ENCODE measurements at regions not wholly inside any gene's neighbourhood (a gene's known extent, or its start where the extent isn't known, plus 50 kb on each side); places are given as distances from the start of the nearest gene placed in this dataset.

DNA sequence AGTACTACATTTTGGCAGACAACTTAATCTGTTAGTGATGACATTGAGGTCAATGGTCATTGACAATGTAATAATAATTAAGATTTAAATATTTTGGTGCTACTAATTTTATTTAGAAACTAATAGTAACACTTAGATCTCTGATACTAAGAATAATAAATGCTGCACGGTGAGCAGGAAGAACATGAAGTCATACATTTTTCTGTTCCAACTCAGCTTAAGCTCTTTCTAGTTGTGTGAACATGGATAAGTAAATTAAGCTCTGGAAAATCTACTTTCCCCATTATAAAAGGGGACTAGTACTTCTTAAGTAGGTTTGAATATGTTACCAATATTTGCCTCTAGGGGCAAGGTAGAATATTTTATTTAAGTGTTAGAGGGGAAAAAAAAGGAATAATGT, 65.9 kb upstream of the MEOX2 start:
- Histone ChIP-seq H4K20me1 (replicated peaks; ENCODE audit: insufficient read depth) (no peaks in the 10 kb centered on the region), H3K4me2 (no peak overlapping the region), H3K27ac (ENCODE audit: low read depth) (no peak overlapping the region), H3K4me3 (no peak overlapping the region), H3K4me1 (ENCODE audit: insufficient read depth) (no peaks in the 10 kb centered on the region), H3K79me2 (replicated peaks; ENCODE audit: insufficient read depth) (no peaks in the 10 kb centered on the region), H3K9me2 (ENCODE audit: insufficient read depth) (no peaks in the 10 kb centered on the region), H3K27me3 (ENCODE audit: insufficient read depth) (no peaks in the 10 kb centered on the region), H3F3A (replicated peaks; ENCODE audit: low read depth) (no peaks in the 10 kb centered on the region), H2AFZ (no peak overlapping the region), H3K36me3 (ENCODE audit: insufficient read depth) (no peaks in the 10 kb centered on the region)
- no peaks in the 10 kb centered on the region for H3K9me3 Mint-ChIP-seq
- no peak overlapping the region for H3K27ac Mint-ChIP-seq
- ATAC-seq (no peak), DNase-seq (ENCODE audit: low spot score) (no peak)
- no peaks in the 10 kb centered on the region for H3K36me3 Mint-ChIP-seq (ENCODE audit: low read depth)
- TF ChIP-seq, protein P1, sequence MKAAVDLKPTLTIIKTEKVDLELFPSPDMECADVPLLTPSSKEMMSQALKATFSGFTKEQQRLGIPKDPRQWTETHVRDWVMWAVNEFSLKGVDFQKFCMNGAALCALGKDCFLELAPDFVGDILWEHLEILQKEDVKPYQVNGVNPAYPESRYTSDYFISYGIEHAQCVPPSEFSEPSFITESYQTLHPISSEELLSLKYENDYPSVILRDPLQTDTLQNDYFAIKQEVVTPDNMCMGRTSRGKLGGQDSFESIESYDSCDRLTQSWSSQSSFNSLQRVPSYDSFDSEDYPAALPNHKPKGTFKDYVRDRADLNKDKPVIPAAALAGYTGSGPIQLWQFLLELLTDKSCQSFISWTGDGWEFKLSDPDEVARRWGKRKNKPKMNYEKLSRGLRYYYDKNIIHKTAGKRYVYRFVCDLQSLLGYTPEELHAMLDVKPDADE (IDR thresholded peaks at IDR 0.05): no peak
- TF ChIP-seq CREB1 (CRISPR knock-in tag; IDR thresholded peaks at IDR 0.05; ENCODE audit: low read depth) (no peak), EZH2phosphoT487 (IDR thresholded peaks at IDR 0.05; ENCODE audit: unreplicated experiment) (no peak), JUNB (IDR thresholded peaks at IDR 0.05; ENCODE audit: unreplicated experiment) (no peak), NANOG (IDR thresholded peaks at IDR 0.05; ENCODE audit: borderline replicate concordance) (no peak), ZNF331 (CRISPR knock-in tag; IDR thresholded peaks at IDR 0.05; ENCODE audit: low read depth) (no peak), STAT1 (IDR thresholded peaks at IDR 0.05; ENCODE audit: unreplicated experiment) (no peak), EZH2 (IDR thresholded peaks at IDR 0.05; ENCODE audit: low read depth, unreplicated experiment) (no peak), ZNF114 (CRISPR knock-in tag; IDR thresholded peaks at IDR 0.05) (no peak), POLR2AphosphoS5 (IDR thresholded peaks at IDR 0.05; ENCODE audit: low read depth) (no peak)
- TF ChIP-seq, protein P2, sequence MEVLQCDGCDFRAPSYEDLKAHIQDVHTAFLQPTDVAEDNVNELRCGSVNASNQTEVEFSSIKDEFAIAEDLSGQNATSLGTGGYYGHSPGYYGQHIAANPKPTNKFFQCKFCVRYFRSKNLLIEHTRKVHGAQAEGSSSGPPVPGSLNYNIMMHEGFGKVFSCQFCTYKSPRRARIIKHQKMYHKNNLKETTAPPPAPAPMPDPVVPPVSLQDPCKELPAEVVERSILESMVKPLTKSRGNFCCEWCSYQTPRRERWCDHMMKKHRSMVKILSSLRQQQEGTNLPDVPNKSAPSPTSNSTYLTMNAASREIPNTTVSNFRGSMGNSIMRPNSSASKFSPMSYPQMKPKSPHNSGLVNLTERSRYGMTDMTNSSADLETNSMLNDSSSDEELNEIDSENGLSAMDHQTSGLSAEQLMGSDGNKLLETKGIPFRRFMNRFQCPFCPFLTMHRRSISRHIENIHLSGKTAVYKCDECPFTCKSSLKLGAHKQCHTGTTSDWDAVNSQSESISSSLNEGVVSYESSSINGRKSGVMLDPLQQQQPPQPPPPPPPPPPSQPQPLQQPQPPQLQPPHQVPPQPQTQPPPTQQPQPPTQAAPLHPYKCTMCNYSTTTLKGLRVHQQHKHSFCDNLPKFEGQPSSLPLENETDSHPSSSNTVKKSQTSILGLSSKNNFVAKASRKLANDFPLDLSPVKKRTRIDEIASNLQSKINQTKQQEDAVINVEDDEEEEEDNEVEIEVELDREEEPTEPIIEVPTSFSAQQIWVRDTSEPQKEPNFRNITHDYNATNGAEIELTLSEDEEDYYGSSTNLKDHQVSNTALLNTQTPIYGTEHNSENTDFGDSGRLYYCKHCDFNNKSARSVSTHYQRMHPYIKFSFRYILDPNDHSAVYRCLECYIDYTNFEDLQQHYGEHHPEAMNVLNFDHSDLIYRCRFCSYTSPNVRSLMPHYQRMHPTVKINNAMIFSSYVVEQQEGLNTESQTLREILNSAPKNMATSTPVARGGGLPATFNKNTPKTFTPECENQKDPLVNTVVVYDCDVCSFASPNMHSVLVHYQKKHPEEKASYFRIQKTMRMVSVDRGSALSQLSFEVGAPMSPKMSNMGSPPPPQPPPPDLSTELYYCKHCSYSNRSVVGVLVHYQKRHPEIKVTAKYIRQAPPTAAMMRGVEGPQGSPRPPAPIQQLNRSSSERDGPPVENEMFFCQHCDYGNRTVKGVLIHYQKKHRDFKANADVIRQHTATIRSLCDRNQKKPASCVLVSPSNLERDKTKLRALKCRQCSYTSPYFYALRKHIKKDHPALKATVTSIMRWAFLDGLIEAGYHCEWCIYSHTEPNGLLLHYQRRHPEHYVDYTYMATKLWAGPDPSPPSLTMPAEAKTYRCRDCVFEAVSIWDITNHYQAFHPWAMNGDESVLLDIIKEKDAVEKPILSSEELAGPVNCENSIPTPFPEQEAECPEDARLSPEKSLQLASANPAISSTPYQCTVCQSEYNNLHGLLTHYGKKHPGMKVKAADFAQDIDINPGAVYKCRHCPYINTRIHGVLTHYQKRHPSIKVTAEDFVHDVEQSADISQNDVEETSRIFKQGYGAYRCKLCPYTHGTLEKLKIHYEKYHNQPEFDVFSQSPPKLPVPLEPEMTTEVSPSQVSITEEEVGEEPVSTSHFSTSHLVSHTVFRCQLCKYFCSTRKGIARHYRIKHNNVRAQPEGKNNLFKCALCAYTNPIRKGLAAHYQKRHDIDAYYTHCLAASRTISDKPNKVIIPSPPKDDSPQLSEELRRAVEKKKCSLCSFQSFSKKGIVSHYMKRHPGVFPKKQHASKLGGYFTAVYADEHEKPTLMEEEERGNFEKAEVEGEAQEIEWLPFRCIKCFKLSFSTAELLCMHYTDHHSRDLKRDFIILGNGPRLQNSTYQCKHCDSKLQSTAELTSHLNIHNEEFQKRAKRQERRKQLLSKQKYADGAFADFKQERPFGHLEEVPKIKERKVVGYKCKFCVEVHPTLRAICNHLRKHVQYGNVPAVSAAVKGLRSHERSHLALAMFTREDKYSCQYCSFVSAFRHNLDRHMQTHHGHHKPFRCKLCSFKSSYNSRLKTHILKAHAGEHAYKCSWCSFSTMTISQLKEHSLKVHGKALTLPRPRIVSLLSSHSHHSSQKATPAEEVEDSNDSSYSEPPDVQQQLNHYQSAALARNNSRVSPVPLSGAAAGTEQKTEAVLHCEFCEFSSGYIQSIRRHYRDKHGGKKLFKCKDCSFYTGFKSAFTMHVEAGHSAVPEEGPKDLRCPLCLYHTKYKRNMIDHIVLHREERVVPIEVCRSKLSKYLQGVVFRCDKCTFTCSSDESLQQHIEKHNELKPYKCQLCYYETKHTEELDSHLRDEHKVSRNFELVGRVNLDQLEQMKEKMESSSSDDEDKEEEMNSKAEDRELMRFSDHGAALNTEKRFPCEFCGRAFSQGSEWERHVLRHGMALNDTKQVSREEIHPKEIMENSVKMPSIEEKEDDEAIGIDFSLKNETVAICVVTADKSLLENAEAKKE (CRISPR knock-in tag; IDR thresholded peaks at IDR 0.05): no peak
- TF ChIP-seq, protein P3, sequence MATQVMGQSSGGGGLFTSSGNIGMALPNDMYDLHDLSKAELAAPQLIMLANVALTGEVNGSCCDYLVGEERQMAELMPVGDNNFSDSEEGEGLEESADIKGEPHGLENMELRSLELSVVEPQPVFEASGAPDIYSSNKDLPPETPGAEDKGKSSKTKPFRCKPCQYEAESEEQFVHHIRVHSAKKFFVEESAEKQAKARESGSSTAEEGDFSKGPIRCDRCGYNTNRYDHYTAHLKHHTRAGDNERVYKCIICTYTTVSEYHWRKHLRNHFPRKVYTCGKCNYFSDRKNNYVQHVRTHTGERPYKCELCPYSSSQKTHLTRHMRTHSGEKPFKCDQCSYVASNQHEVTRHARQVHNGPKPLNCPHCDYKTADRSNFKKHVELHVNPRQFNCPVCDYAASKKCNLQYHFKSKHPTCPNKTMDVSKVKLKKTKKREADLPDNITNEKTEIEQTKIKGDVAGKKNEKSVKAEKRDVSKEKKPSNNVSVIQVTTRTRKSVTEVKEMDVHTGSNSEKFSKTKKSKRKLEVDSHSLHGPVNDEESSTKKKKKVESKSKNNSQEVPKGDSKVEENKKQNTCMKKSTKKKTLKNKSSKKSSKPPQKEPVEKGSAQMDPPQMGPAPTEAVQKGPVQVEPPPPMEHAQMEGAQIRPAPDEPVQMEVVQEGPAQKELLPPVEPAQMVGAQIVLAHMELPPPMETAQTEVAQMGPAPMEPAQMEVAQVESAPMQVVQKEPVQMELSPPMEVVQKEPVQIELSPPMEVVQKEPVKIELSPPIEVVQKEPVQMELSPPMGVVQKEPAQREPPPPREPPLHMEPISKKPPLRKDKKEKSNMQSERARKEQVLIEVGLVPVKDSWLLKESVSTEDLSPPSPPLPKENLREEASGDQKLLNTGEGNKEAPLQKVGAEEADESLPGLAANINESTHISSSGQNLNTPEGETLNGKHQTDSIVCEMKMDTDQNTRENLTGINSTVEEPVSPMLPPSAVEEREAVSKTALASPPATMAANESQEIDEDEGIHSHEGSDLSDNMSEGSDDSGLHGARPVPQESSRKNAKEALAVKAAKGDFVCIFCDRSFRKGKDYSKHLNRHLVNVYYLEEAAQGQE (IDR thresholded peaks at IDR 0.05; ENCODE audit: unreplicated experiment): no peak
- TF ChIP-seq, protein P4, sequence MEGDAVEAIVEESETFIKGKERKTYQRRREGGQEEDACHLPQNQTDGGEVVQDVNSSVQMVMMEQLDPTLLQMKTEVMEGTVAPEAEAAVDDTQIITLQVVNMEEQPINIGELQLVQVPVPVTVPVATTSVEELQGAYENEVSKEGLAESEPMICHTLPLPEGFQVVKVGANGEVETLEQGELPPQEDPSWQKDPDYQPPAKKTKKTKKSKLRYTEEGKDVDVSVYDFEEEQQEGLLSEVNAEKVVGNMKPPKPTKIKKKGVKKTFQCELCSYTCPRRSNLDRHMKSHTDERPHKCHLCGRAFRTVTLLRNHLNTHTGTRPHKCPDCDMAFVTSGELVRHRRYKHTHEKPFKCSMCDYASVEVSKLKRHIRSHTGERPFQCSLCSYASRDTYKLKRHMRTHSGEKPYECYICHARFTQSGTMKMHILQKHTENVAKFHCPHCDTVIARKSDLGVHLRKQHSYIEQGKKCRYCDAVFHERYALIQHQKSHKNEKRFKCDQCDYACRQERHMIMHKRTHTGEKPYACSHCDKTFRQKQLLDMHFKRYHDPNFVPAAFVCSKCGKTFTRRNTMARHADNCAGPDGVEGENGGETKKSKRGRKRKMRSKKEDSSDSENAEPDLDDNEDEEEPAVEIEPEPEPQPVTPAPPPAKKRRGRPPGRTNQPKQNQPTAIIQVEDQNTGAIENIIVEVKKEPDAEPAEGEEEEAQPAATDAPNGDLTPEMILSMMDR (conservative IDR thresholded peaks at IDR 0.05; ENCODE audit: low read depth in 2 of 2): no peak
- no peak overlapping the region for H3K4me3 Mint-ChIP-seq
- H3K27me3 Mint-ChIP-seq (ENCODE audit: insufficient read depth, low read depth, poor library complexity): no peaks in the 10 kb centered on the region
- no peaks in the 10 kb centered on the region for H3K4me1 Mint-ChIP-seq

Data from GM23338 (cell line).